Pancreas (tissue), 10 donors: ENCODE measurements at regions not wholly inside any gene's neighbourhood (a gene's known extent, or its start where the extent isn't known, plus 50 kb on each side); places are given as distances from the start of the nearest gene placed in this dataset.

Source experiments
- ATAC-seq, 4 donors: fragments of 200-7000 bp; cut with Tn5 transposase; one replicate each; pipeline versions ENCODE4 v1.8.0 to v1.9.1; 2020; ENCODE audit warnings: mild to moderate bottlenecking in 4 of 4, moderate library complexity in 4 of 4
- DNase-seq, 6 donors: peaks; one replicate each; pipeline ENCODE4 v3.0.0-alpha.2; 2020
- FAIRE-seq: peaks from 2 replicates; lab custom pipeline; 2012; peaks lifted over from hg19 to GRCh38; lab: Jason Lieb, UNC
- H3K27ac ChIP-seq, 4 donors: fragments of 200-600 bp; sonication (generic); 1 replicate in 3 of 4; 2 replicates in 1 of 4; pipeline versions ENCODE4 v1.5.0 to v1.8.0; 2020
- H3K27me3 ChIP-seq, 4 donors: fragments of 200-600 bp; one replicate each; pipeline ENCODE4 v1.8.0; 2021
- H3K36me3 ChIP-seq, 3 donors: fragments of 200-600 bp; sonication (generic) in 1 of 3; one replicate each; pipeline versions ENCODE4 v1.5.0 to v1.8.0; 2020 to 2021
- H3K4me1 ChIP-seq, 3 donors: fragments of 200-600 bp; one replicate each; pipeline ENCODE4 v1.8.0; 2021
- H3K4me3 ChIP-seq, 4 donors: fragments of 200-600 bp; sonication (generic) in 2 of 4; one replicate each; pipeline versions ENCODE4 v1.5.0 to v1.8.0; 2020 to 2021
- H3K9me3 ChIP-seq, 4 donors: fragments of 200-600 bp; one replicate each; pipeline ENCODE4 v1.8.0; 2021
- CTCF ChIP-seq, 4 donors: fragments of 200-600 bp; sonication (generic) in 3 of 4; IDR thresholded peaks; one replicate each; pipeline versions ENCODE4 v1.5.0 to v1.8.0; 2021; ENCODE audit warnings: antibody characterized with exemption in 4 of 4
- WGBS, 2 donors: extraction: QIAGEN DNeasy Blood & Tissue Kit; methylation state at CpG; one replicate each; pipeline ENCODE4 v1.1.7; 2013; 5-methylcytosine and 5-hydroxymethylcytosine counted together
- intact Hi-C, 3 donors: fragments of 100-400 bp; cut with DNase I; formaldehyde crosslinking; loops; one replicate each; pipeline versions ENCODE4 v1.11.1 to v1.14.2; 2022
- donor health status: healthy with polysubstance abuse.
- donor health status: DM: no; HTN: no; CAD: no; lungs with moderate emphysema.
- donor health status: DM: no; HTN: no; CAD: no.
- donor health status: control.
- donor health status: control.
- donor health status: Bipolar disorder and iron deficiency.
- donor health status: DM: yes; HTN: yes; CAD: no.
- donor health status: DM: no; HTN: no; CAD: no.
- donor health status: DM: no; HTN: no; CAD: no.
- donor health status: DM: yes; HTN: yes; CAD: no.

GRCh38 chr20:59404749-59405148, 104.3 kb downstream of the EDN3 start:
- intact Hi-C loops, result loop anchor here in 2 of 3 donors (5.0 to 10.0 kb wide), 2 partner anchors 317 to 320 kb away; no protein-coding TSS in a partner anchor
- DNase-seq (no peak), ATAC-seq (no peak), FAIRE-seq (no peak)
- no peak for TF ChIP-seq CTCF (IDR thresholded peaks at IDR 0.05)
- Histone ChIP-seq H3K36me3 (no peaks in the 10 kb centered on the region), H3K27me3 (peaks cover 0 to 9% (median 1%) of the 10 kb centered on the region in 4 donors), H3K27ac (no peak overlapping the region), H3K9me3 (no peaks in the 10 kb centered on the region), H3K4me3 (no peak overlapping the region), H3K4me1 (peaks cover 5 to 9% (median 6%) of the 10 kb centered on the region in 3 donors)
- 43 to 50% methylated on average over 12 of the region's 12 CpGs for WGBS, 2 donors

GRCh38 chr20:59405226-59406200, 105.1 kb downstream of the EDN3 start:
- DNase-seq, result no peak
- no peak for FAIRE-seq
- no peak overlapping the region for H3K4me3 ChIP-seq
- no peaks in the 10 kb centered on the region for H3K9me3 ChIP-seq
- peaks cover 5 to 9% (median 6%) of the 10 kb centered on the region in 3 donors for H3K4me1 ChIP-seq
- intact Hi-C loops, result loop anchor here in 1 of 3 donors (10.0 kb wide), 1 partner anchor 321 kb away; no protein-coding TSS in a partner anchor
- H3K27ac ChIP-seq, result no peak overlapping the region
- peaks cover 0 to 9% (median 1%) of the 10 kb centered on the region in 4 donors for H3K27me3 ChIP-seq
- ATAC-seq, result no peak
- TF ChIP-seq CTCF (IDR thresholded peaks at IDR 0.05), result no peak
- no peaks in the 10 kb centered on the region for H3K36me3 ChIP-seq
- WGBS, 2 donors, result 48 to 51% methylated on average over 15 of the region's 15 CpGs

- no peak for FAIRE-seq
Observed at GRCh38 chr20:59406446-59406845, 106.0 kb downstream of the EDN3 start.

GRCh38 chr20:59411170-59411569, 110.8 kb downstream of the EDN3 start:
- Histone ChIP-seq H3K36me3 (no peaks in the 10 kb centered on the region), H3K9me3 (no peaks in the 10 kb centered on the region), H3K27ac (no peak overlapping the region), H3K4me1 (no peaks in the 10 kb centered on the region), H3K27me3 (no peaks in the 10 kb centered on the region), H3K4me3 (no peak overlapping the region)
- TF ChIP-seq CTCF (IDR thresholded peaks at IDR 0.05), result no peak
- ATAC-seq (no peak), FAIRE-seq (no peak), DNase-seq (no peak)
- intact Hi-C loops, result no loop called here
- 63 to 69% methylated on average over 17 of the region's 17 CpGs for WGBS, 2 donors

More at GRCh38 chr20:59406446-59406845, 106.0 kb downstream of the EDN3 start:
- no peak overlapping the region for H3K4me3 ChIP-seq
- WGBS, 2 donors, result 72 to 77% methylated on average over 4 of the region's 4 CpGs
- TF ChIP-seq CTCF (IDR thresholded peaks at IDR 0.05), result no peak
- no peak for ATAC-seq
- H3K4me1 ChIP-seq, result peaks cover 5 to 9% (median 6%) of the 10 kb centered on the region in 3 donors
- H3K27ac ChIP-seq, result no peak overlapping the region
- no peaks in the 10 kb centered on the region for H3K36me3 ChIP-seq
- no peak for DNase-seq
- H3K27me3 ChIP-seq, result peaks cover 0 to 9% (median 1%) of the 10 kb centered on the region in 4 donors
- intact Hi-C loops, result loop anchor here in 1 of 3 donors (10.0 kb wide), 1 partner anchor 322 kb away; no protein-coding TSS in a partner anchor
- H3K9me3 ChIP-seq, result no peaks in the 10 kb centered on the region
